HG03060 (cell line): ENCODE measurements at regions not wholly inside any gene's neighbourhood (a gene's known extent, or its start where the extent isn't known, plus 50 kb on each side); places are given as distances from the start of the nearest gene placed in this dataset.

ENCODE experiments used
- ATAC-seq: cut with Tn5 transposase; IDR thresholded peaks from one replicate; pipeline ENCODE4 v1.9.1; 2021; ENCODE audit warnings: low read depth, moderate number of reproducible peaks; ENCODE audit not compliant: unreplicated experiment

DNA sequence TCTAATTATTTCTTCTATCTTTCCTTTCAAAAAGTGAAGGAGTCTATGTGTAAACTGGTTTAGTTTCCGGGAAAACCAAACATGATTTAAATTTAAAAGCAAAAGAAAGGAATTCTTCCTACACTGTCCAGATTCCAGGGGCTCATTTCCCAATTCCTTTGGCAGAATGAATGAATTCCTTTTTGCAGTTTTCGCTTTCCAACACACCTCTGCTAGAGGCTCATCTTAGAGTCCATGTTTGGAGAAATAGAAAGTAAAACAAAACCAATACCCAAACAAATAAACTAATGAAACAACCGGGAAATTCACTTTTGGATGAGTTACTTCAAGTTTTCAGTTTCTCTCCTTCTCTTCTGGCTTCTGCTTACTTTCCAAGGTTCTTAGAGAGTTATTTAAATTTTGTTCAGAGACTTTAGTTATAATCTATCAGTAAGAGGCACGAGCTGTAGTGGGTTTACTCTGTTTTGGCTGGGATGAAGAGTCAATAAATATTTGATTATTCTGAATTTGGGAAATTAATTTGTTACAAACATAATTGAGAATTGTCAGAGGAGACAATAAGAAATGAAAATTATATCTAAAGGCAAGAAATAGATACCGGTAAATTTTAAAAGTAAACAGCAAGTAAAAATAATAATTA is 365.0 kb upstream of the CDH9 start:
- no peak for ATAC-seq

DNA sequence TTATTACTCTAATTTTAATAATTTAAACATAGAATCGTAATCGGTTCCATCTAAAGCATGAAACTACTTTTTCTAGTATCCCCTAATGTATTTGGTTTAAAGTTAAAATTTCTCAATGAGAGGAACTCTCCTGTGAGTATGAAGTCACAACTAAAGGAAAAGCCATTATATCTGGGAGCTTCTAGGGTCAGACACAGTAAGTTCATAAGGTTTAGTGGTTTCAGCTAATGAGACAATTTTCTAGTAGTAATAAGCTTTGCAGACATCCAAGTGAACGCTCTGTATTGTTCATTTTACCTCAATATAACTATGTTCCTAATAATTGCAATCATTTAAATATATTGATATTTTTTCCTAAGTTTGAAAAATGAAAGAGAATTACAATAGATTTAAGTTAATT is 364.4 kb upstream of the CDH9 start:
- ATAC-seq: no peak

DNA sequence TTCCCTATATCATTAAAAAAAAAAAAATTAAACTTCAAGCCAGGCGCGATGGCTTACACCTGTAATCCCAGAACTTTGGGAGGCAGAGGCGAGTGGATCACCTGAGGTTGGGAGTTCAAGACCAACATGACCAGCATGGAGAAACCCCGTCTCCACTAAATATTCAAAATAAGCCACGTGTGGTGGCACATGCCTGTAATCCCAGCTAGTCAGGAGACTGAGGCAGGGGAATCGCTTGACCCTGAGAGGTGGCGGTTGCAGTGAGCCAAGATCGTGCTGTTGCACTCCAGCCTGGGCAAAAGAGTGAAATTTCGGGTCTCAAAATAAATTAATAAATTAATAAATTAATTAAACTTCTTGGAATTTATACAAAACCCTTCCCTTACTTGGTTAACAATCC is 358.6 kb upstream of the CDH9 start:
- ATAC-seq: no peak

DNA sequence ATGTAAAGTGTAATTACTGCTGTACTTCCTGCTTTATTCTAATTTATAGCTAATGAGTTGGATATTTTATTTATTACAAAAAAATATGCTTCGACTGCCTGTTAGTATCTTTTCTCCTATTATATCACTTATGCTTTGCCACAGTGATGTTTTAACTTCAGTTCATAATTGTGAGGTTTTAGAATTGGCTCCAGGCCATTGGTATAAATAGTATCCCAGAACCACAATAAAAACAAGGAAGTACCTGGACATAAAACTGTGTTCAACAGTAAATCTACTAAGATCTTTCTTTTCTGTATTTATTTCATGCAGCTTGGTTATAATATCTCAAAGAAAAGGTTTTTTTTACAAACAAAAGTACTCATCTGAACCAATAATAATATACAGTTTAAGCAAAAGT is 354.3 kb upstream of the CDH9 start:
- ATAC-seq: no peak

DNA sequence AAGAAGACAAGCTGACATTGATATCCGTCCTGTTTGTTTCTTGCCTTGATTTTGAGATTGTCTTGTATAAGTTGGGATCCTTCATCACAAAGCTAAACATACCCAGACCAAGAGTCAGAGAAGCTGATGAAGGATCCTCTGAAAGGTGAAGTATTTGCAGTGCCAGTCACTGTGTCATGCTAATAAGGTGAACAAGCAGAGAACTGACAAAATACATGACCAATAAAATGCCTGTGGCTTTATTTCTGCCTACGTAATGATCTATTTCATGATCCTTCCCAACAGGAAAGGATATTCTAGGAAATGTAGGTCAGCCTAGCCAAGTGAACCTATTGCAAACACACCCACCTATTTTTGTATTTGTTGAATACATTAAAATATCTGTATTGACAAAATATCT is 351.3 kb upstream of the CDH9 start:
- no peak for ATAC-seq

DNA sequence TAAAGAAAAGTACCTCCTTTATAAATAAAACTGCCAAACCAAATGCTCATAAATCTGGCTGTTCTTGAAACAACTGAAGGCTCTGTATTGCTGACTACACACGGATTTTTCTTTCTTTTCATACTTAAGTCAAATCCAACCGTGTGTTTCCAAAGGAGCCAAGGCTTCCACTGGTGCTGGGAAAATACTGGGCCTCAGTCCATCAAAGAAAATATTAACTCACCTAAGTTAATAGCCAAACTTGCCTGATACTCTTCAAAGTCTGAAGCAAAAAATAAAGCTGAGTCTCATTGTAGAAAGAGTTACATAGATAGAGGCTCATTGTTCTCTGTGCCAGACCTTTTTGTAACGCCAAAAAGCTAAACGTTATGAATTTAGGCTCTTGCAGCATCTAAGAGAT is 350.4 kb upstream of the CDH9 start:
- ATAC-seq: no peak

DNA sequence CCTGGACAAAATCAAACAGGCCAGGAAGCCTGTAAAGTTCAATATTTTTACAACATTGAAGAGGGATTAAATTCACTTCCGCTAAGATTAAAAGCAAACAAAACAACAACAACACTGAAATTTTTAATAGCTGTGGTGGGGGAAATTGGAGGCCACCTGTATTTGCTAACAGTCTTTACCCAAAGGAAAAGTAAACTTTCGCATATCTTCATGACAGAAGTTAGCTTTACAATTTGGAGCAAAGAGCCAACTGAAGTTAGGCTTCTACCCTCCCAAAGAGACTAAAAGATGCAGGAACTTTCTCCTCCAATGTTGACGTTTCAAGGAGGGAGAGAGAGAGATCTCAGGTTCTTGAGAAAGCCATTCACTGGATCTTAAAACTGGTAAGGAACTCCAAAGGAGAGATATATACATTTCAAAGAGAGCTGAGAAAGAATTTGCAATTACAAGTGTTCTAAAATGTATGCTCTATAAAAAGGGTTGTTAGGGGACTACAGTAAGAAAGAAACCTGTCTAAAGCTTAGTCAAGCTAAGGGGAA is 349.2 kb upstream of the CDH9 start:
- no peak for ATAC-seq

DNA sequence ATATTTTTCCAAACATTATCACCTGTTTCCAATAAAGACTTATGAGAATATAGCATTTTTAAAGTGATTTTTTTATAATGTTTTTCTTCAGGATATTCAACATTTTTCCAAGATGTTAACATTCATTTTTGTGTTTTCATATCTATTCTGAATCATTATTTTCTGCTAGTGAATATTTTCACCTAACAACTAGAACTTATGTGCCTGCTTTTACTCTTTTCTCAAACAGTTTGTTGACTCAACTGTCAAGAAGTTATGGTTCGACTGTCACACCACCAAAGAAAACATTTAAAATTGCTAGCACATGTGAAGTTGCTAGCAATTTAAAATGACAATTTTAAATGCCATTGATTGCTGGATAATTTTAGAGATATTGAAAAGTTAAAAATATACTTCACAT is 343.3 kb upstream of the CDH9 start:
- no peak for ATAC-seq

DNA sequence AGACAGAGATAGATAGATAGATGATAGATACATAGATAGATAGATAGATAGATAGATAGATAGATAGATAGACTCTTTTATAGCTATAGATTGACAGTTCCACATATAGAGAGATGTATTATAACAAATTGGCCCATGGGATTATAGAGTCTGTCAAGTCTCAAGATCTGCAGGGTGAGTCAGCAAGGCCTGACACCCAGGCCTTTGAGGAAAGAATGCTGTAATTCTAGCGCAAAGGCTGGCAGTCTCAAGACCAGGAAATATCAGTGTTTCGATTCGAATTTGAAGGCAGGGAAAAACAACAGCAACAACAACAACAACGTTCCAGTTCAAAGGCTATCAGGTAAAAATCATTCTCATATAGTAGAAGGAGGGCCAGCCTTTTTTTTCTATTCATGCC is 339.2 kb upstream of the CDH9 start:
- ATAC-seq: no peak

DNA sequence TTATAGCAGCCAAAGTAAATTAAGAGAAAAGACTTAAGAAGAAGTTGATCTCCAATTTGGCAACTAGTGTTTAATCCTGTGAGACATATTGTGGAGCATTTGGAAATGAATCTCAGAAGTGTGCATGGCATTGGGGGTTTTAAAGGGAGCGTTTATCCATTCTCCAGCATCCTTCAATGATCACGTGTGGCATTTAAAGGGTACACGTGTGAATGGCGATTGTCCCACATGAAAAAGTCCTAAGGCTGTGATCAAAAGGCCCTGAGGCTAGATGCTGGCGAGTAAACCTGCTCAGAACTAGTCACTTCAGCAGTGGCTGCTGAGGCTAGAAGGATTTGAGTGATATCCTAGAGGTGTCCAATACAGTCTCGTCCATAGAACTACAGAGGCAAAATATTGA is 315.6 kb upstream of the CDH9 start:
- ATAC-seq: no peak

DNA sequence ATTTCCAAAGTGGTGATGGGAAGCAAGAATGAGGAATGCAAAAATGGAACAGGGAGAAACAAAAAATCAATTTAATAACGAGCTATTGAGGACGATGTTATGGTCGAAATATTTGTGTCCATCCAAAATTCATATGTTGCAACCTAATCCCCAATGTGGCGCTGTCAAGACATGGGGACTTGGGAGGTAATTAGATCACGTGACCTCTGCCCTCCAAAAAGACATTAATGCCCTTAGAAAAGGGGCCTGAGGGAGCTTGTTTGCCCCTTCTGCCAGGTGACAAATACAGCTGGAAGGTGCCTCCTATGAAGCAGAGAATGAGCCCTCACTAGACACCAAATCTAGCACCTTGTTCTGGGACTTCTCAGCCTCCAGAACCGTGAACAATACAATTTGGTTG is 315.2 kb upstream of the CDH9 start:
- ATAC-seq: no peak

DNA sequence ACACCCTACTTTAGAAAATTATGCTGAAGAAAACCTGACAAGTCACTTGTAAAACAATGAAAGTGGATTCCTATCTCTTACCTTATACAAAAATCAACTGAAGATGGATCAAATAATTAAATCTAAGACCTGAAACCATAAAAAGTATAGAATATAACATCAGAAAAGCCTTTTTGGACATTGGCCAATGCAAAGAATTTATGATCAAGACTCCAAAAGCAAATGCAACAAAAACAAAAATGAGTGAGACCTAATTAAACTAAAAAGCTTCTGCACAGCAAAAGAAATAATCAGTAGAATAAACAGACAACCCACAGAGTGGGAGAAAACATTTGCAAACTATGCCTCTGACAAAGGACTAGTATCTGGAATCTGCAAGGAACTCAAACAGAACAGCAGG is 303.0 kb upstream of the CDH9 start:
- no peak for ATAC-seq

DNA sequence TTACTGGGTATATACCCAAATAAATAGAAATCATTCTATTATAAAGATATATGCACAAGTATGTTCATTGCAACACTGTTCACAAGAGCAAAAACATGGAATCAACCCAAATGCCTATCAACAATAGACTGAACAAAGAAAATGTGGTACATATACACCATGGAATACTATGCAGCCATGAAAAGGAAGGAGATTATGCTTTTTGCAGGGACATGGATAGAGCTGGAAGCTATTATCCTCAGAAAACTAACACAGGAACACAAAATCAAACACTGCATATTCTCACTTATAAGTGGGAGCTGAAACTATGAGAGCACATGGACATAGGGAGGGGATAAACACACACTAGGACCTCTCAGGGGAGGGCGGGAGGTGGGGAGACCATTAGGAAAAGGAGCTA is 298.4 kb upstream of the CDH9 start:
- no peak for ATAC-seq

DNA sequence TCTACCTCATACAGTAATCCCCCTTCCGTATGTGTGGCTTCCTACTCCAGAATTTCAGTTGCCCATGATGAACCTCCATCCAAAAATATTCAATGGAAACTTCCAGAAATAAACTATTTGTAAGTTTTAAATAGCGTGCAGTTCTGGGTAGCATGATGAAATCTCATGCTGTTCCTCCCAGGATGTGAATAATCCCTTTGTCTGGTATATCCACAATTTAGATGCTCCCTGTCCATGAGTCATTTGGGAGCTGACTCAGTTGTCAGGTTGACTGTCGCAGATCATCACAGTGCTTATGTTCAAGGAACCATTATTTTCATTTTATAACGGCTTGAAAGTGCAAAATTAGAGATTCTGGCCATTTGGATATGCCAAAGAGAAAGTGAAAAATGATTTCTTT is 290.1 kb upstream of the CDH9 start:
- ATAC-seq: no peak

DNA sequence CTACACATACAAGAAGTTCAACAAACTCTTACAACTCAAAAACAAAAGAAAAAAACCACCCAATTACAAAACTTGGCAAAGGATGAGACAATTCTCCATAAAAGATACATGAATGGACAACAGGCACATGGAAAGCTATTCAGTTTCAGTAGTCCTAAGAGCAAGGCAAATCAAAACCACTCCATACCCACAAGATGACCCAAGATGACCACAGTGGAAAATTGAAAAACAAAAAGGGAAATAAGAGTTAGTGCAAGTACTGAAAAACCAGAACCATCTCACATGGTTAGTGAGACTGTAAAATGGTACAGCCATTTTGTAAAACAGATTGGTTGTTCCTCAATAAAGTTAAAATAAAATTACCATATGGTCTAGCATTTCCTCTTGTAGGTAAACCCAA is 287.1 kb upstream of the CDH9 start:
- ATAC-seq: no peak

DNA sequence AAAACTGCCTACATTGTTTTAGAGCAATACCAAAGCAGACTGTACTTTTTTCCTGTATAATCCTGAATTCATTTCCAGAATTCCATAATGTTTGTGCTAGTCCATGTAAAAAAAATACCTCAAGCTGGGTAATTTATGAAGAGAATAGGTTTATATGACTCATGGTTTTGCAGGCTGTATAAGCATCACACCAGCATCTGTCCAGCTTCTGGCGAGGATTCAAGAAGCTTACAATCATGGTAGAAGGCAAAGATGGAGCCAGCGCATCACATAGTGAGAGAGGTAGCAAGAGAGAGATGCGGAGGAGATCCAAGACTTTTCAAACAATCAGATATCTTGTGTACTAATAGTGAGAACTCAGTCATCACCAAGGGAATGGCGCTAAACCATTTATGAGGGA is 280.3 kb upstream of the CDH9 start:
- ATAC-seq: no peak

DNA sequence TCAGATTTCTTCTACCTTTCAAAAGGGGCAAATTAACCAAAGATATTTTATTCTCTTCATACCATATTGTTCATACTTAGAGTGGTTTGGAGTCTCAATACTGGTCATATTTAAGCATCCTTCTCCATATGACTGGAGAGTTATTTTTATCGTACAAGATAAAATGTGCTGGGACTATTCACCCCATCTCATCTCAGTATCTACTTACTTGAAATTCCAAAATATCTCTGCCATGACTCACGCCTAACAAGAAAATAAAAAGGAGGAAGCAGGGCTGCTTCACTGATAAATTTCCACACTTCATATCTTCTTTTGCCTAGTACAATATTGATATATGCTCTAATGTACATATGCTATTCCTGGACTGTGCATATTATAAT is 277.9 kb upstream of the CDH9 start:
- ATAC-seq: no peak

DNA sequence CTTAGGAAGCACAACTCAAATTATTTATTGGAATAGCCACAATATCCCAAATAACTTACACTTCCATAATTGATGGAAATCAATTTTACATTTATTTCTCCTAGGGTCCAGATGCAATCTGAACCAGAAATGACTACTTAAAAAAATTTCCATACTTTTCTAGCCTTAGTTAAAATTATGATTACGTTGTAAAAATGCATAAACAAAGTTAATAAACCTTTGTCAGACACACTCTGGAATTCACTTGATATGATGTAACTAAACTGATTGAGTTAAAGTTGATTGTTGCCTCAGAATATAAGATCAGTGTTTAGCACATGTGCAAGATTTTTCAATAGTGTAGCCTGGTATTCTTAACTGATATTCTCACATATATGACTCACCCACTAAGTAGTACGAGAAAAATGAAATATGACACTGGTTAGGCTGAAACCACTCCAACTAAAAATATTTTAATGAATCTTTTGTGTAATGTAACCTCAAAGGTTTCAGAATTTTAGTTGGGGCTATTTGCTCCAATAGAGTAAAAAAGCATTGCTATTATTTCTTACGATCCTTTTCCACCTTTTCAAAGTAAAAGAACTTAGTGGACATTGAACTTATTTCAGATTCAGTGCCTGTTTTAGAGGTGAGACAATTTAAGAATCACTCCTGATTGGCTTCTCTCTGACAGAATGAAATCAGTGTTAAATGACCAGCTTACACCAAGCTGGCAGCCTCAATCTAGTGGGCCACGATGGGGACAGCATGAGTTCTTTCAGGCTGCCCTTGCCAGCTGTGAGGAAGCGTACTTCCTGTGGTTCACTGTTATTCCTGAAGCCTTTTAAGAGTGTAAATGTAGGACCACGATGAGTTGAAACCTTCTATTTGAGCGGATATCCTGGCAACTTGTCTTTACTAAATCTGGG is 277.2 kb upstream of the CDH9 start:
- no peak for ATAC-seq

DNA sequence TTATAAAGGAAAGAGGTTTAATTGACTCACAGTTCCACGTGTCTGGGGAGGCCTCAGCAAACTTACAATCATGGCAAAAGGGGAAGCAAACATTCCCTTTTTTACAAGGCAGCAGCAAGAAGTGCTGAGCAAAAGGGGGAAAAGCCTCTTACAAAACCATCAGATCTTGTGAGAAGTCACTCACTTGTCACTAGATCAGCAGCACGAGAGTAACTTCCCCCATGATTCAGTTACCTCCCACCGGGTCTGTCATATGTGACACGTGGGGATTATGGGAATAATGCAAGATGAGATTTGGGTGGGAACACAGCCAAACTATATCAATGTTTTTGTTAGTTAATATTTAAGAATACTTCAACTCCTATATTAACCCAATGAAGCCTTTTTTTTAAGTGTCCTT is 275.2 kb upstream of the CDH9 start:
- no peak for ATAC-seq

DNA sequence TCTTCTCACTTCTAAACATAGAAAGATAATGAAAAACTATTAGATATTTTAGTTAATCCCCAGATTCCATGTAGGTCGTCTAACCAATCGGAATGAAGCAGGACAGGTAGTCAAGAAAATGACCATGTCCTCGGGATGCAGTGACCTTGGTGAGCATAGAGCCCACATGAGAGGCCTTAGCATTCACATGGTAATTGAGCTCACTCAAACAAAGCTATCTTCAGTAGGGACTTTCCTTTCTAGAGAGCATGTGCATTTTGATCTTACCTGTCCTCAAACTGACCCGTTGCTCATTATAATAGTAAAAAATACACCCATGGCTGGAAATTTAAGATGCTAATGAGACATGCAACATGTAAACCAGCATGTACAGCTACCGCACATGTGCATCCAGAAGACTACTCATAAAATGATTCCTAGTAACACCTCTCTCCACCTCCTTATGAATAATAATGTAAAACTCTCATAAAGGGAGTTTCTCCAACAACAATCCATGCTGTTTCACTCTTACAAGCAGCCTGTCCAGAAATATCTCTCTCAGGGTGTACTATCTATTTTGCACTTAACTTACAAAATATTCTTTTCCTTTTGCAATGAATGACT is 274.0 kb upstream of the CDH9 start:
- no peak for ATAC-seq

DNA sequence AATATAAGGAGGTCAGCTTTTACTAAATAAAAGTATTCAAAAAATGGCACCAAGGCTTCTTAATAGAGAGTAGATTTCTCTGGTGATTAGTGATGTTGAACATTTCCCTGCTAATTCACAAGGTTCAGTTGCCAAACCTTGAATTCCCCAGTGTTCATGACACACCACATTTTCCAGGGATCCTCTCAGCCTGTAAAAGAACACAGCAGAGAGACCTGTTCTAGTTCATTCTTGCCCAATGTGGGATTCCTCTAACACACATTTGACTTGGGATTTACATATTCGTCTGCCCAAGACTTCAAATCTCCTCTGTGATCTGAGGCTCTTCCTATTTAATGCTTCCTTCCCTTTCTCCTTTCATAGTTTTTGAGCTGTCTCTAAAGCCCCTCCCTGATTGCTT is 273.2 kb upstream of the CDH9 start:
- ATAC-seq: no peak

DNA sequence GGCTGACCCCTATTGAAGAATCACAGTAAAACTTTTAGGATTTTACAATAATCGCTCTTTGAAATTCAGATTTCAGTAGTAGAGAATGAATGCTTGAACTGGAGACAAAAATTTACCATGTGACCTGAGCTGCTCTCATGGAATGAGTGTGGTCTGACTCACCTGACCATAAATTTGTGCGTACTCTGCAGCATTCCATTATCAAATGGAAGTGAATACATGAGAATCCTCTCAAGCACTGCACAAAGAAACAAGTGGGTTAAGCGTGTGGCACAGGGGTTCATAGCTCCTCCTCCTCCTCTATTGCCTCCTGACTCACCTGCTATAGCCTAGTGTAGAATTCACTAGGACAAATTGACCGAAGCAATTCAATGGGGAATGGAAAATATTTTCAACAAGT is 269.8 kb upstream of the CDH9 start:
- ATAC-seq: no peak
